H7 (cell line): ENCODE measurements at regions not wholly inside any gene's neighbourhood (a gene's known extent, or its start where the extent isn't known, plus 50 kb on each side); places are given as distances from the start of the nearest gene placed in this dataset.
"Not testable (repeated sequence)": the region's sequence is repeated elsewhere in the genome, so short reads cannot be mapped to it uniquely, and the experiment has no call there.

Source experiments
- DNase-seq: peaks from one replicate; pipeline ENCODE4 v3.0.0; 2012
- H3K27me3 ChIP-seq: 2 replicates; pipeline ENCODE4 v1.6.0; 2011; ENCODE audit warnings: mild to moderate bottlenecking, low read length; ENCODE audit not compliant: control insufficient read depth, insufficient read depth
- H3K36me3 ChIP-seq: replicated peaks from 2 replicates; pipeline ENCODE4 v1.5.1; 2011; ENCODE audit warnings: low read length; ENCODE audit not compliant: control insufficient read depth, insufficient read depth
- H3K4me3 ChIP-seq: 2 replicates; pipeline ENCODE4 v1.5.1; 2011; ENCODE audit warnings: low read depth, mild to moderate bottlenecking, control low read depth, low read length, moderate library complexity; ENCODE audit not compliant: insufficient read depth

GRCh38 chr1:87969040-87969439, 640.4 kb downstream of the LMO4 start:
- Histone ChIP-seq H3K4me3 (no peak overlapping the region), H3K36me3 (no peaks in the 10 kb centered on the region), H3K27me3 (no peaks in the 10 kb centered on the region)
- no peak for DNase-seq

- H3K36me3 ChIP-seq = no peaks in the 10 kb centered on the region
- no peak overlapping the region for H3K4me3 ChIP-seq
- DNase-seq = no peak
- H3K27me3 ChIP-seq = no peaks in the 10 kb centered on the region
These were observed 644.1 kb downstream of the LMO4 start for GRCh38 chr1:87972811-87973210.

GRCh38 chr1:87973896-87974295, 645.2 kb downstream of the LMO4 start:
- H3K36me3 ChIP-seq = no peaks in the 10 kb centered on the region
- DNase-seq = peak; percentile 1
- no peak overlapping the region for H3K4me3 ChIP-seq
- no peaks in the 10 kb centered on the region for H3K27me3 ChIP-seq

- Histone ChIP-seq H3K4me3 (no peak overlapping the region), H3K27me3 (no peaks in the 10 kb centered on the region), H3K36me3 (no peaks in the 10 kb centered on the region)
- DNase-seq = no peak
These were observed 647.6 kb downstream of the LMO4 start for GRCh38 chr1:87976316-87976715.

- no peak overlapping the region for H3K4me3 ChIP-seq
- no peaks in the 10 kb centered on the region for H3K27me3 ChIP-seq
- no peak for DNase-seq
- H3K36me3 ChIP-seq = no peaks in the 10 kb centered on the region
These were observed 648.5 kb downstream of the LMO4 start for GRCh38 chr1:87977145-87977544.

GRCh38 chr1:87979079-87979478, 650.4 kb downstream of the LMO4 start:
- H3K4me3 ChIP-seq = no peak overlapping the region
- no peak for DNase-seq

GRCh38 chr1:87980494-87980893, 651.8 kb downstream of the LMO4 start:
- Histone ChIP-seq H3K27me3 (no peaks in the 10 kb centered on the region), H3K4me3 (no peak overlapping the region), H3K36me3 (no peaks in the 10 kb centered on the region)
- DNase-seq = no peak

More at GRCh38 chr1:87979079-87979478, 650.4 kb downstream of the LMO4 start:
- no peaks in the 10 kb centered on the region for H3K27me3 ChIP-seq
- H3K36me3 ChIP-seq = no peaks in the 10 kb centered on the region

GRCh38 chr1:87981386-87981785, 652.7 kb downstream of the LMO4 start:
- Histone ChIP-seq H3K27me3 (no peaks in the 10 kb centered on the region), H3K4me3 (no peak overlapping the region), H3K36me3 (no peaks in the 10 kb centered on the region)
- DNase-seq = no peak

GRCh38 chr1:87981810-87982209, 653.1 kb downstream of the LMO4 start:
- no peaks in the 10 kb centered on the region for H3K36me3 ChIP-seq
- H3K4me3 ChIP-seq = no peak overlapping the region
- DNase-seq = no peak
- H3K27me3 ChIP-seq = no peaks in the 10 kb centered on the region

GRCh38 chr1:87983841-87984240, 655.2 kb downstream of the LMO4 start:
- H3K4me3 ChIP-seq = no peak overlapping the region
- DNase-seq = no peak
- no peaks in the 10 kb centered on the region for H3K36me3 ChIP-seq
- H3K27me3 ChIP-seq = no peaks in the 10 kb centered on the region

GRCh38 chr1:87985071-87985470, 656.4 kb downstream of the LMO4 start:
- DNase-seq = no peak
- H3K27me3 ChIP-seq = no peaks in the 10 kb centered on the region
- no peaks in the 10 kb centered on the region for H3K36me3 ChIP-seq
- H3K4me3 ChIP-seq = no peak overlapping the region

GRCh38 chr1:87986130-87986866, 657.6 kb downstream of the LMO4 start:
- Histone ChIP-seq H3K27me3 (no peaks in the 10 kb centered on the region), H3K36me3 (no peaks in the 10 kb centered on the region), H3K4me3 (no peak overlapping the region)
- no peak for DNase-seq

- DNase-seq = no peak
- Histone ChIP-seq H3K36me3 (no peaks in the 10 kb centered on the region), H3K27me3 (no peaks in the 10 kb centered on the region), H3K4me3 (no peak overlapping the region)
These were observed 660.7 kb downstream of the LMO4 start for GRCh38 chr1:87989346-87989745.

GRCh38 chr1:87992536-87992935, 663.9 kb downstream of the LMO4 start:
- H3K4me3 ChIP-seq, DNase-seq, H3K36me3 ChIP-seq, H3K27me3 ChIP-seq: not testable (repeated sequence)

- Histone ChIP-seq H3K4me3 (no peak overlapping the region), H3K36me3 (no peaks in the 10 kb centered on the region), H3K27me3 (no peaks in the 10 kb centered on the region)
- DNase-seq = no peak
These were observed 664.4 kb downstream of the LMO4 start for GRCh38 chr1:87993051-87993450.

- Histone ChIP-seq H3K36me3 (no peaks in the 10 kb centered on the region), H3K27me3 (no peaks in the 10 kb centered on the region), H3K4me3 (no peak overlapping the region)
- no peak for DNase-seq
These were observed 671.2 kb downstream of the LMO4 start for GRCh38 chr1:87999852-88000251.
